GM21619 (cell line): ENCODE measurements at regions not wholly inside any gene's neighbourhood (a gene's known extent, or its start where the extent isn't known, plus 50 kb on each side); places are given as distances from the start of the nearest gene placed in this dataset.
"Not testable (repeated sequence)": the region's sequence is repeated elsewhere in the genome, so short reads cannot be mapped to it uniquely, and the experiment has no call there.

Experiments used
- ATAC-seq: cut with Tn5 transposase; IDR thresholded peaks from one replicate; pipeline ENCODE4 v1.9.1; 2021; ENCODE audit not compliant: unreplicated experiment

DNA sequence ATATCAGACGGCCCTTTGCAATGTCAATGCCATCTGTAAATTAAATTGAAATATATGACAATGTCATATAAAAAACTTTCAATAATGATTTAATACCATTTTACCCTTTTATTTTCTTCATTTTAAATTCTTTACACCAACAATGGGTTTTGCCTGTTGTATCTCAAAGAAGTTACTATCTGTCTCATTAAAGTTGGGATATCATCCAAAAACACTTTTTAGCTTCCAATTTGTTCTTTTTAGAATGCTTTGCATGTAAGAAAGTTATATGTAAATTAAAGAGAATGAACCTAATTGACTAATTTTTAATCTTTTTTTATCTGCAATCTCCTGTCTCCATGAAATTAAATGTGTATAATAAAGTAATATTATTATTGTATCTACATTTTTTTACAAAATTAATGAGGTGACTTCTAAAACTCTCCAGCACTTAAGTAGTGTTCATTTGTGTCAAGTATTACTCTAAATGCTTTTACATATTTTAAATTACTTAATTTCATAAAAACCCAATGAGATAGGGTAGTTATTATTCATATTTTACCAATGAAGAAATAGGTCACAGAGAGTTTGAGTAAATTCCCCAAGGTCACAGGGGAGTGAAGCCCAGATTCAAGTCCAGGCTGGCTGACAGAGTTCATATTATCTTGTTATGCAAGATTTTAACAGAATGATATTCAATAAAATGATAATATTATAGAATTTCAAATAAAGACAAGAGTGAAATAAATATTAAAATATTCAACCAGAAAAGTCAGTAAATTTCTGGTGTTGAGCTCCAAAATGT is 673.0 kb upstream of the FLRT2 start:
- no peak for ATAC-seq

DNA sequence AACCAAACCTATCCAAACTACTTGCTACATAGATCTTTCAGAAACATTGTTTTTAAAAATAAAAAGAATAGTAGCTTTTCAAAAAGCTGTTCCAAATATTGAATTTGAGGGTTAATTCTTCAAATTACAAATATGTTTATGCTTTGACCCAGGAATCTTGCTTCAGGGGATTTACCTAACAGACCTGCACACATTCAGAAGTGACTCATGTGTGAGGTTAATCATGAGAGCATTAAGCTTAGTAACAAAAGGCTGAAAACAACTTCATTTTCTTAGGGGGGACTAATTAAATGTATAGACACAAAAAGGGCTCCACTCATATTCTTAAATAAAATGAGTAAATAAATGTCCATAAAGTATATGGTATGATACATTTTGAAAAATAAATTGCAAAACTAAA is 672.4 kb upstream of the FLRT2 start:
- ATAC-seq = no peak

DNA sequence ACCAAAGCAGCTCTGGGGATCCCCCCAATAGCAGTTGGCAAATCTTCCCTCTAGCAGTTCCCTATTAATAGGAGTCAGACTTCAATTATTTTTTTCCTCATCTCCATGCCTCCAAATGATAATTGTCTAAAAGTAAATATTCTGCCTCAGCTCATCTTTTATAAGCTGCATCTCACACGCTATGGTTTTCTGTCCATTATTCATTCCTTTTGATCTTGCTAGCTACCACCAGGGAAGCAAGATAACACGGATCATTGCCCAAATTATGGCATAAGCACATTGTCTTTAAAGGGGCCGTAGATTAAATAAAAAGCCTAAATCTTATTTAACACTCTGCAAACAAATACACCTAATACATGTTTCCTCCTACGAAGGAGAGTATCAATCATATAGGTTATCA is 670.8 kb upstream of the FLRT2 start:
- no peak for ATAC-seq

DNA sequence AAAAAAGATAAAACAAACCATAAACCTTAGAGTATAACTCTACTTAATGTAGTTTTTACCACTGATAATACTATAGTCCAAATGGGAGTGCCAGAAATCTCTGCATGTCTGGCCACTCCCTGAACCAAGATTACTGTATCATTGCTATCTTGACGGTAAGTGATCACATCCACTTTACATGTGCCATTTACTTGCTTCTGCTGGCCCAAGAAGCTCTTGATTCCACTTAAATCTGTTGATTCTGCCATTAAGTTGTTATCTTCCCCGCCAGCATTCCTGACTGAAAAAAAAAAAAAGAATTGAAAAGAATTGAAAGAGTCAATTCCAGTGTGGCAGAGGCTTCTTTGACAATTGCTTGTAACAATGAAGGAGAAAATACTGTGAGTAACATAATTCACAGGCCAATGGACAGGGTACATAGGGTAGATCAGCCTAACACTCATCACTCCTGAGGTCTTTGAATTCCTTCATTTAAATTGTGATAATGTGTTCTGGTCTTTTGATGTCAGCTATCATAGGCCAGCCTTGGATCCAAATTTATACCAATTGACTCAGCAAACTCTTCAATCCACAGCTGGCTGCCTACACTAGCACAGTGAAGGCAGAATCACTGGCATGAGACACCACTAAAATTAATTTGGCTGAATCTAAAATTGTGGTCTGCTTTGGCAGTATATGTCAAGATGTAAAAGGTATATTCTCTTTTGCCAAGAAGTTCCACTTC is 665.2 kb upstream of the FLRT2 start:
- no peak for ATAC-seq

DNA sequence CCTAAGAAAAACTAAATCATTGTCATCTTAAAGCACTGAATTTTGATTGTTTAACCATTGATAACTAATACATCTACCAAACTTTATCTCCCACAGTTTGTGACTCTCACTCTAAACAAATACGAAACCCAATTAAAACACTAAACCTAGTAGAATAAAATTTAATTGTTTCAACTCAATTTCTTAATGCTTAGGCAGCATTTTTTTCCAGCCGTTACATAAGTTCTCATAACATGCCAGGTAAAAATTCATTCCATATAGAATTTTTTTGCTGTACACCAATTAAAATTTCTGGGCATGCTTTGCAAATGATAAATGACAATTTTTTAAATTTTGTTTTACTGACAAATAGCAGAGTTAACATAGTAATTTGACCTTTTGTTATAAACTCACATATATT is 658.2 kb upstream of the FLRT2 start:
- ATAC-seq = no peak

DNA sequence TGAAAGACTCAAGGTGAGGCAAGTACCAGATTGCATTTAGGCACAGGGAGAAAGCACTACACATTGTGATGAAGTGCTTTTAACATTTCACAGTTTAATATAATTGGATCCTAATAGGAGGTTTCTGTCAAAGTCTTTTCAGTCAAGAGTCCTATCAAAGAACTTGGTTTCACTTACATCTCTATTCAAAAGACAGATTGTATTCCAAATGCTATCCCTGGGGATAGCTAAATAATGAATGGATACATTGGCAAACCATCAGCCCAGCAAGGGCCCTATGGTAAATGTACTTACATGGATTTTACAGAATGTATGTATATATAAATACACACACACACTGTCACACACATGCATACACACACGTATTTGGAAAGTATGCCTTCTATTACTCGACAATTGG is 655.5 kb upstream of the FLRT2 start:
- ATAC-seq = no peak

DNA sequence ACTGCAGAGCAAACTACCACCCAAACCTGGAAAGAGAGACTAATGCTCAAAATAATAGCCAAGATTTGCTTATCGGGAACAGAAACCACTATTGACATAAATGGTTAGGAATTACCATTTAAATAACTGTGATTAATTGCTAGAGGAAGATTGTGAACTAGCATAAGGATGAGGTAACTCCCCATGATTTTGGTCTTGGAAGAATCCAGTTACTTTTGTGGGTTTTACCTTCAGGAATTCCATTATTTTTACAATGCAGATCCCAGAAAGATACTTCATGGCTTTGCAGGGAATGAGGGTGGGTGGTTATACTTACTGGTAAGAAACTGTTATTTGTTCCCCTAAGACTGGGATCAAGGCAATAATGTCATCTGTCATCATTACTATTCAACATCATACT is 652.9 kb upstream of the FLRT2 start:
- ATAC-seq = no peak

DNA sequence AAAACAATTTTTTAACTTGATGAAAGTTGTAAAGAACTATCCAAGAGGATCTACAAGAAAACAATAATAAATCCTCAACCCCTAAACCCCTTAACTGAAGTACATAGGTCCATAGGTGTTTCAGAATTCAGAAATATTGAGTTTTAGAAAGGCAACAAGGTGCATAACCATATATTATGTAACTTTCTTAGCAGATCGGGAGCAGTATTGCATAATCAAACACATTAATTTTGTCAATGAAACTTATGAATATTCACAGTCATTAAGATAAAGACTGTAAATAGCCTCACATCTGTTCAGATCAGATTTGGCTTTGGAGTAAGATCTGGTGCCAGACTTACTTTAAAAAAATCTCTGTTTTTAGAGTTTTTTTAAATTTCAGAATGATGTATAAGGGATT is 647.1 kb upstream of the FLRT2 start:
- no peak for ATAC-seq

DNA sequence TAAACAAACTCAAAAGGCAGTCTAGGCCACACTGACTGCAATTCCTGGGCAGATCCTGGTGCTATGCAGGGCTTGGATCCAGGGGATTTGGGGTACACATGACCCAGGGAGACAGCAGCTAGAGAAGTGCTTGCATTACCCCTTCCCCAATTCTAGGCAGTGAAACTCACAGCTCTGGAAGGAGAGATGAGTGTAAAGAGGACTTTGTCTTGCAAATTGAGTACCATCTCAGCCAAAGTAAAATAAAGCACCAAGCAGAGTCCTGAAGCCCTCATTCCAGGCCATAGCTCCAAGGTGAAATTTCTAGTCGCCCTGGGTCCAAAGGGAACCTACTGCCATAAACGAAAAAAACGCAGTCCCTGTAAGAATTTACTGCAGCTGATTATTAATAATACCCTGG is 644.9 kb upstream of the FLRT2 start:
- ATAC-seq = no peak

DNA sequence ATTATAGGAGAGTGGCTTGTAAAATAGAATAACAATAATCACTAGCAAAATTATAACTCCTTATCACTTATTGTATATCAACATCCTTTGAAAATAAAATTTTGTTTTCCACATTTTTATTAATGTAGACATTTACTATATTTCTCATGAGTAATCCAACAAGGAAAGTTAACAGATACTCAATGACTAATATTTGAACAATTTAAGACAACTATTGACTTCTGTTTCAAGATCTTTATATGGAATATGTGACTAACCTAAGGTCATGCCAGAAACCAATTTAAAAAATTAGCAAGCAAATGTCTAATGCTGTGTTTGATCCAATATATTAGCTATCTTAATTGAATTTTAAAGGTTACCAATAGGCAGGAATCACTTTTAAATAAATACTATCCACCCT is 638.5 kb upstream of the FLRT2 start:
- ATAC-seq = no peak

DNA sequence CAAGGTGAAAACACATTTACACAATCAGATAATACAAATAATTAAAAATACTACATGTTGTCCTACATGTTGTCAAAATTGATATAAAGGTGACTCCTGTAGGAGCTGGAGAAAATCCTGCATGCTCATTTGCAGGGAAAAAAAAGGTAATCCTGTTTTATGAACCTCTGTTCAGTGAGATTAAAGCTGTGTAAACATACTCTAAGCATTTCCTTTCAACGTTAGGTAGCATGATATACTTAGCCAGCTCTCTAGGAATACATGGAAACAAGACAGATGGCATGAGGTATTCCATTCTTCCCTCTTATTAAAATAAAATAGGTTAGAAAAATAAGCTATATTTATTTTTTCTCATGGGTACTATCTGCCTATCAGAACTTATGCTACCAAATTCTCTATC is 635.7 kb upstream of the FLRT2 start:
- ATAC-seq = no peak

DNA sequence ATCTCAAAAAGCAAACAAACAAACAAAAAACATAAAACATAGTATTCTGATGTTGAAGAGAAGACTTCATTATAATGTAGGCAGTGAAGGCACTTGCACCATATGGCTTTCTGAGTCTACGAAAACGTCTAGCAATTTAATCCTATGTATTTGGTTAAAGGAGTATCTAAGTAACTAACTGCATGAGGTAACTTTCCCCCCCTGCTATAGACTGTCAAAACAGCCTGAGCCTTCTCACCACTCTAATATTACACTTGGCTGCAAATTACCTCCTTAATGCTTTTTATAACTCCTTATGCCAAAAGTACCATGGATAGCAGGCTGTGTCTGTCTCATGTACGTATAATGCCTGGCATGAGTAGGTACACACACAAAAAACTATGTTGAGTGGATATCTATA is 607.6 kb upstream of the FLRT2 start:
- no peak for ATAC-seq

DNA sequence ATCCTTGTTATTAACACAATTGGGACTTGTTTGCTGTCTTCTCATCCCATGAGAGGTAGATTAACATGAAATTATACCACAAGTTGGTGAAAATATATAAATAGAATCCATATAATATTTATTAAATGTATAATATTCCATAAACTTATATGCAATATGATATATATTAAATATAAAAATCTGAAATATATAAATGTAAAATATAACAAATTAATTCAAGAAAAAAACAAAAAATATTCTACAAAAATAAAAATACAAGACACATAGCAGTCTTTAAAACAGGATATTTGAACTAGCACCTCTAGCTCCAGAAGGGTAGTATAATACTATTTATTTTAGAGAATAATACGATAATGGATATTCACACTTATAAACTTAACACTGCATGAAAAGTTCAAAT is 603.3 kb upstream of the FLRT2 start:
- ATAC-seq = no peak

DNA sequence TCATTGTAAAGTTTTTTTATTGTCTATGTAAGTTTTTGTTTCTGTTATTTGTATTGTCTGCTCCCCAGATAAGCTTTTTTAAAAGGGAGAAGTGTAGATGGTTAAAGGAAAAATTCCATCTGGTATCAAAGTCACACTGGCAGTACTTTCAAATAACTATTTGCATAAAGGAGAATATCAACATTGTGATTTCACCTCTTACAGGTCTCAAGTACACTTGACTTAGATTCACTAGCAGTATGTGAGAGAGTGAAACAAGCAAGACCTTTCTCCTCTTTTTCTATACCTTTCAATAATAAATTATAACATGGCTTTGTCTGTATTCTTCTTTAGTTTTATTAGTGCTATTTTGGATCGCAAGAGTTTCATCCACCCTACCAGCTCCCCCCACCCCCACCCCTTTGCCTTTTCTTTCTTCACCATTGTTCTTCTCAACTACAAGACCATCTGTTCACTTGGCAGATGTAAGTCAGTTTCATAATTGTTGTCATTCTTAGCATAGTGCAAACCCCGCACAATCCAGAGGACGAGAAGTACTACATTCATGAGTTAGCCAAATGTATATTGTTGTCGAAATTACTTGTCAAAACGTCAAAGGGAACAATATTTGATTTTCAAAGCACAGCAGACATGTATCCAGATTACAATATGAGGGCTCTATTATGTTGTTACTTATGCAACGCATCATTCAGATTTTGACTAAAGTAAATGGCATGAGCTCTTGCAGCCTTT is 602.7 kb upstream of the FLRT2 start:
- no peak for ATAC-seq

DNA sequence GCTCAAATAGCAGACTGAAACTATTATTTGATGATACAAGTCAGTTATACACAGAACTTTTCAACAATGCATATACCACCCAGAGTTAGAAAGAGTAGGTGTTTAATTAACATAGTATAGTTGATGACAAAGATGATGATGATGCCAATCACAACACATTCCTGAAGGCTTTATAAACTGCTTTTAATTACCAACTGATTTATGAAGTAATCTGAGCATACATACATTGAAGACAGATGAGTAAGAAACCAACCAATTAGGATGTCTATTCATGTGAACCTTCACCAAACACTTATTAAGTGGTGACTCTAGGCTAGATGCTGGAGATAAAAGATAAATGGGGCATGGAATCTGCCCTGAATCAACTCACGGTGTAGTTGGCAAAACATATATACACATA is 600.9 kb upstream of the FLRT2 start:
- no peak for ATAC-seq

DNA sequence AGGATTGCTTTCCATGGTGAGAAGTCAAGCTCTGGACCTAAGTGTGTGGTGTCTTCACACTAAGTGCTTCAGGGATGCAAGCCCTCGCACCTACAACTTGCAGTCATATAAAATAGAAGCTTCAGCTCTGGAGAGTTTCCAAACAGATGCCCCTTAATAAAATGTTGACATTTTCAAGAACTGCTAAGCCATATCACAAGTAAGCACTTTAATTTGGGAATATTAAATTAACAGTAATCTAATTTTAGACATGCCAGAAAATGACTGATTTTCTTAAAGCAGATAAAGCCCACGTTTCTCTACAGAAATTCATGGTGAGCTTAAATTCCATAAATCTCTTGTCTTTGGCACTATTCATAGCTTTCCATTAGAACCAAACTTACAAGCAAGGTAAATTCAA is 600.1 kb upstream of the FLRT2 start:
- no peak for ATAC-seq

DNA sequence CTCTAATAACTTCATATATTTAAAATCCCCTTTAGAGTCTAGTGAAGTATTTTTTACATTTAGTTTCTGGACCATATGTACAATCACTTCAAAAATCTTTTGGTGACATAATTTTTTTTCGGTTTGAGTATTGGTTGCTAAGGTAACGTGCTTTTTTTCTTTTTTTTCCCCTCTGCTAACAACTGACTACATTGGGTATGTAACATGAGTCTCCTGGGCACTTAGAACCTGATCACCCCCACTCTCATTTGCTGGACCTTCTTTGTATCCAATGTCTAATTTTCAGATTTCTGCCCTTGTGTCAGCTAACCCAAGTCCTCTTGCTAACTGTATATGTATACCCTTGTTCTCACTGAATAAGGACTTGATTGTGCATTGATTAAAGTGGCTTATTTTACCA is 592.9 kb upstream of the FLRT2 start:
- no peak for ATAC-seq

DNA sequence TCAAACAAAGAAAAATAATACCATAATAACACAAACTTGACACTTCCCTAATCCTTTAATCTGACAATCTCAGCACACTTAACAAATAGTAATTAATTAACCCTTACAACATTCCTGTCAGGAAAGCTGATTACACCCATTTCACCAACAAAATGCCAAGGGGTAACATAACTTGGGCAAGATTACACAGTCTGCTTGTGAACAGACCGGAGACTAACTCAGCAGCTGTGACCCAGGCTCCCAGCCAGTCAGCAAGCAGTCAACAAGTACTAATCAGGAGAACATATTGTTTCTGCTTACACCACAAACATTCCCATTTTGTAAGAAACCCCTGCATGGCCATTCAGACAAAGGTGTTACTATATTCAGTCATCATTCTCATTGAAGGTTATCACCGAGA is 592.5 kb upstream of the FLRT2 start:
- no peak for ATAC-seq

DNA sequence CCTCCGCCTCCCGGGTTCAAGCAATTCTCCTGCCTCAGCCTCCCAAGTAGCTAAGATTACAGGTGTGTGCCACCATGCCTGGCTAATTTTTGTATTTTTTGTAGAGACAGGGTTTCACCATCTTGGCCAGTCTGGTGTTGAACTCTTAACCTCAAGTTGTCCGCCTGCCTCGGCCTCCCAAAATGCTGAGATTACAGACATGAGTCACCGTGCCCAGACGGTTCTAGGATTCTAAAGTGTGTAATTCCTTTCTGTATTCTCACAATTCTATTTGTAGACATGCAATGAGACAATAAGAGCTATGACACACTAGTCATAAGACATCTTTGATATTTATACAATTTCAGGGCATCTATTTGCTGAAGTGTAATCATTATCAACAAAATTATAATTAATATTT is 585.0 kb upstream of the FLRT2 start:
- not testable (repeated sequence) for ATAC-seq

DNA sequence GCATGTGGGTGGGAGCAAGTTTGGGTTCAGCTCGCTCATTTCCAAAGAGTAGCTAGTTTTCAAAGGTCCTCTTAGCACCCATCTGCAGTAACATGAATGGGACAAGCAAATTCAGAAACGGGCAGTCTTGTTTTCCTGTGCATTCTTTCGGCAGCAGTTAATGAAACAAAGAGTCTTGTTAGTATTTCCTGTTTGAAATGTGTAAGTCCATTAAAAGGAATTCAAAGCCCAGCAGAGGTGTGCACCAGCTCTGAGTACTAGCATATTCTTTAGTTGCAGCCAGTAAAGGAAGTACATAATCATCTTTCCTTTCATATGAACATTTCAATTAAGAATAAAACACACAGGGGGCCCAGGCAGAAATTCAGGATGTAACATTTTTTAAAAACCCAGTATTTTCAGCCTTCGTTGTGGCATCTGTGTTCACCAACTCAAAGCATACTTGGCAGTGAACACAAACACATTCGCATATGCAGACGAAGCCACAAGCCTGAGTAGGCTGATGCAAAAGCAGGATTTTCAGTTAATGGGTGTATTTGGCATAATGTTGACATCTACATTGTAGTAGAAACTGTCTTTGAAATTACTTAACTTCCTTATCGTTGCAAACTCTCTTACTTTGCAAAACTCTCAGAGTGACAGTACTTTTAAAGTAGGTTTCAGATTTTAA is 570.0 kb upstream of the FLRT2 start:
- ATAC-seq = no peak

DNA sequence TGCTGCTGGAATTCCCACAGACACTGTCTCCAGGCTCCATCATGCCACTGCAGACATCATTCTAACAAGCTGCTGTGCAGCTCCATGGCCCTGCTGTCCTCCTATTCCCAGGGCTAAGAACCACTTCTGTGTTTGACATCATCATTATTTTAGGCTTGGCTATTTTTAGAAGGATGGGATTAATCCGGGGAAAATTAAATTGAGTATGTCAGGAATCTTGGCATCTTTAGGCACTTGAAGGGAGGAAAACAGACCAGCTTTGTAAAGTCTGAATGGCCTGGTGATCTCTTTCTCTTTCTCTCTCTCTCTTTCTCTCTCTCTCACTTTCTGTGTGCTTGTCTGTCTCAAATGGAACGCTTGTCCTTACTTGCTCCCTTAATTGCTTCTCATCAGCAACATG is 568.3 kb upstream of the FLRT2 start:
- ATAC-seq = no peak

DNA sequence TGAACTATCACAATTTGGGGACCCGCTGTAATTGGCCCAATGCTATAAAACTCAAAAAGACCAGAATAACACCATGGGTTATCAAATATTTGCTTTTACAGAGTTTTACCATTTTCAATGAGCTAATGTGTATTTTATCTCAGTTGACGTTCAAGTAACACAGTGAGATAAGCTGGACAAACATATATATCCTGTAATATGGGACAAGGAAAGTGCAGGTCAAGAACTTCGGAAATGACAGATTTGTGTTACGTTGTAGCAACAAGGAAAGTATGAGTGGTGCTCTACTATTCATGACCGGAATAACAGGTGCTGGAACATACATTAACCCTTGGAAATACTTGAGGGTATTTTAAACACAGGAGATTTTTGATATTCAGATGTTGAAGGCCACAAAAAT is 566.4 kb upstream of the FLRT2 start:
- ATAC-seq = no peak
